ENCODE measurements at regions not wholly inside any gene's neighbourhood (a gene's known extent, or its start where the extent isn't known, plus 50 kb on each side); places are given as distances from the start of the nearest gene placed in this dataset.

GRCh38 chr10:8318956-8319355 lies 264.5 kb downstream of the GATA3 start:
- H3K4me3 ChIP-seq (ENCODE audit: low read length in 2 of 2) = no peak overlapping the region
- WGBS, 2 donors (ENCODE audit: extremely low coverage in 2 of 2, insufficient read length in 2 of 2, insufficient replicate concordance in 1 of 2) = no CpG with 5 or more reads among the region's 2 CpGs
- H3K79me1 ChIP-seq (ENCODE audit: low read depth, low read length) = no peaks in the 10 kb centered on the region

GRCh38 chr10:8319704-8320103 lies 265.2 kb downstream of the GATA3 start:
- no peak overlapping the region for H3K23ac ChIP-seq (ENCODE audit: low read depth, low read length, poor library complexity)
- H3K9me3 ChIP-seq (replicated peaks in 1 of 2; ENCODE audit: control insufficient read depth in 2 of 2, insufficient read depth in 1 of 2, low read depth in 1 of 2, low read length in 2 of 2) = no peaks in the 10 kb centered on the region
- no peak overlapping the region for H2BK12ac ChIP-seq (ENCODE audit: low read length)
- H3K18ac ChIP-seq (ENCODE audit: low read length) = no peak overlapping the region
- no peak overlapping the region for H4K91ac ChIP-seq (ENCODE audit: low read depth, low read length, poor library complexity)
- H3K27ac ChIP-seq (replicated peaks; ENCODE audit: low read length) = no peak overlapping the region
- H2AK5ac ChIP-seq (ENCODE audit: low read depth, low read length) = no peak overlapping the region
- no peak overlapping the region for H2BK120ac ChIP-seq (ENCODE audit: low read depth, low read length)
- no peaks in the 10 kb centered on the region for H3K27me3 ChIP-seq (ENCODE audit: control insufficient read depth in 3 of 3, insufficient read depth in 3 of 3, low read depth in 1 of 3, low read length in 3 of 3)
- H3K4me1 ChIP-seq (ENCODE audit: control insufficient read depth in 2 of 2, insufficient read depth in 1 of 2, low read depth in 1 of 2, low read length in 2 of 2) = peaks cover 0 to 4% of the 10 kb centered on the region in 2 donors
- H3K4ac ChIP-seq (ENCODE audit: low read length) = no peak overlapping the region
- no peak overlapping the region for H2BK5ac ChIP-seq (ENCODE audit: low read length)
- H2AFZ ChIP-seq (ENCODE audit: low read length) = no peak overlapping the region
- H3K4me3 ChIP-seq (ENCODE audit: low read length in 2 of 2) = no peak overlapping the region
- H3K14ac ChIP-seq (ENCODE audit: low read length) = no peak overlapping the region
- no peak overlapping the region for H3K9ac ChIP-seq (ENCODE audit: low read depth, low read length, poor library complexity)
- H4K8ac ChIP-seq (ENCODE audit: low read depth, low read length) = no peak overlapping the region
- no peak for DNase-seq (ENCODE audit: low spot score)
- no peak overlapping the region for H2BK15ac ChIP-seq (ENCODE audit: low read length)
- H3K4me2 ChIP-seq (ENCODE audit: insufficient read depth, low read length, poor library complexity, severe bottlenecking) = no peak overlapping the region
- H3K36me3 ChIP-seq (replicated peaks in 1 of 2; ENCODE audit: control insufficient read depth in 2 of 2, insufficient read depth in 2 of 2, low read length in 2 of 2) = no peaks in the 10 kb centered on the region
- no peaks in the 10 kb centered on the region for H3K79me1 ChIP-seq (ENCODE audit: low read depth, low read length)

More at GRCh38 chr10:8318956-8319355, 264.5 kb downstream of the GATA3 start:
- H3K14ac ChIP-seq (ENCODE audit: low read length) = no peak overlapping the region
- peaks cover 0 to 4% of the 10 kb centered on the region in 2 donors for H3K4me1 ChIP-seq (ENCODE audit: control insufficient read depth in 2 of 2, insufficient read depth in 1 of 2, low read depth in 1 of 2, low read length in 2 of 2)
- no peak overlapping the region for H3K4me2 ChIP-seq (ENCODE audit: insufficient read depth, low read length, poor library complexity, severe bottlenecking)
- no peaks in the 10 kb centered on the region for H3K36me3 ChIP-seq (replicated peaks in 1 of 2; ENCODE audit: control insufficient read depth in 2 of 2, insufficient read depth in 2 of 2, low read length in 2 of 2)
- H2BK15ac ChIP-seq (ENCODE audit: low read length) = no peak overlapping the region
- no peak overlapping the region for H2AFZ ChIP-seq (ENCODE audit: low read length)
- H2AK5ac ChIP-seq (ENCODE audit: low read depth, low read length) = no peak overlapping the region
- H4K8ac ChIP-seq (ENCODE audit: low read depth, low read length) = no peak overlapping the region
- H3K27me3 ChIP-seq (ENCODE audit: control insufficient read depth in 3 of 3, insufficient read depth in 3 of 3, low read depth in 1 of 3, low read length in 3 of 3) = no peaks in the 10 kb centered on the region
- no peak overlapping the region for H3K18ac ChIP-seq (ENCODE audit: low read length)
- H2BK5ac ChIP-seq (ENCODE audit: low read length) = no peak overlapping the region
- H3K9ac ChIP-seq (ENCODE audit: low read depth, low read length, poor library complexity) = no peak overlapping the region
- H3K23ac ChIP-seq (ENCODE audit: low read depth, low read length, poor library complexity) = no peak overlapping the region
- no peaks in the 10 kb centered on the region for H3K9me3 ChIP-seq (replicated peaks in 1 of 2; ENCODE audit: control insufficient read depth in 2 of 2, insufficient read depth in 1 of 2, low read depth in 1 of 2, low read length in 2 of 2)
- H4K91ac ChIP-seq (ENCODE audit: low read depth, low read length, poor library complexity) = no peak overlapping the region
- H3K27ac ChIP-seq (replicated peaks; ENCODE audit: low read length) = no peak overlapping the region
- DNase-seq (ENCODE audit: low spot score) = no peak
- H2BK120ac ChIP-seq (ENCODE audit: low read depth, low read length) = no peak overlapping the region
- no peak overlapping the region for H3K4ac ChIP-seq (ENCODE audit: low read length)
- no peak overlapping the region for H2BK12ac ChIP-seq (ENCODE audit: low read length)

GRCh38 chr10:8321990-8322389 lies 267.5 kb downstream of the GATA3 start:
- no peak overlapping the region for H3K23ac ChIP-seq (ENCODE audit: low read depth, low read length, poor library complexity)
- no peak overlapping the region for H2BK15ac ChIP-seq (ENCODE audit: low read length)
- no peak overlapping the region for H4K8ac ChIP-seq (ENCODE audit: low read depth, low read length)
- no peak overlapping the region for H4K91ac ChIP-seq (ENCODE audit: low read depth, low read length, poor library complexity)
- no peaks in the 10 kb centered on the region for H3K79me1 ChIP-seq (ENCODE audit: low read depth, low read length)
- no peak overlapping the region for H3K9ac ChIP-seq (ENCODE audit: low read depth, low read length, poor library complexity)
- H2AFZ ChIP-seq (ENCODE audit: low read length) = no peak overlapping the region
- H2AK5ac ChIP-seq (ENCODE audit: low read depth, low read length) = no peak overlapping the region
- no peak overlapping the region for H3K4ac ChIP-seq (ENCODE audit: low read length)
- no peaks in the 10 kb centered on the region for H3K36me3 ChIP-seq (replicated peaks in 1 of 2; ENCODE audit: control insufficient read depth in 2 of 2, insufficient read depth in 2 of 2, low read length in 2 of 2)
- H3K4me1 ChIP-seq (ENCODE audit: control insufficient read depth in 2 of 2, insufficient read depth in 1 of 2, low read depth in 1 of 2, low read length in 2 of 2) = peaks cover 0 to 4% of the 10 kb centered on the region in 2 donors
- H3K4me2 ChIP-seq (ENCODE audit: insufficient read depth, low read length, poor library complexity, severe bottlenecking) = no peak overlapping the region
- no CpG with 5 or more reads among the region's 2 CpGs for WGBS, 2 donors (ENCODE audit: extremely low coverage in 2 of 2, insufficient read length in 2 of 2, insufficient replicate concordance in 1 of 2)
- no peak for DNase-seq (ENCODE audit: low spot score)
- H2BK12ac ChIP-seq (ENCODE audit: low read length) = no peak overlapping the region
- H3K27me3 ChIP-seq (ENCODE audit: control insufficient read depth in 3 of 3, insufficient read depth in 3 of 3, low read depth in 1 of 3, low read length in 3 of 3) = no peaks in the 10 kb centered on the region
- H3K27ac ChIP-seq (replicated peaks; ENCODE audit: low read length) = no peak overlapping the region
- H3K4me3 ChIP-seq (ENCODE audit: low read length in 2 of 2) = no peak overlapping the region
- no peak overlapping the region for H2BK120ac ChIP-seq (ENCODE audit: low read depth, low read length)
- no peak overlapping the region for H3K14ac ChIP-seq (ENCODE audit: low read length)
- no peaks in the 10 kb centered on the region for H3K9me3 ChIP-seq (replicated peaks in 1 of 2; ENCODE audit: control insufficient read depth in 2 of 2, insufficient read depth in 1 of 2, low read depth in 1 of 2, low read length in 2 of 2)
- H2BK5ac ChIP-seq (ENCODE audit: low read length) = no peak overlapping the region
- H3K18ac ChIP-seq (ENCODE audit: low read length) = no peak overlapping the region

- Histone ChIP-seq H2BK5ac (ENCODE audit: low read length) (no peak overlapping the region), H3K79me1 (ENCODE audit: low read depth, low read length) (no peaks in the 10 kb centered on the region), H2BK12ac (ENCODE audit: low read length) (no peak overlapping the region), H3K36me3 (replicated peaks in 1 of 2; ENCODE audit: control insufficient read depth in 2 of 2, insufficient read depth in 2 of 2, low read length in 2 of 2) (no peaks in the 10 kb centered on the region), H2BK15ac (ENCODE audit: low read length) (no peak overlapping the region), H3K14ac (ENCODE audit: low read length) (no peak overlapping the region), H4K91ac (ENCODE audit: low read depth, low read length, poor library complexity) (no peak overlapping the region), H3K4me1 (ENCODE audit: control insufficient read depth in 2 of 2, insufficient read depth in 1 of 2, low read depth in 1 of 2, low read length in 2 of 2) (peaks cover 0 to 4% of the 10 kb centered on the region in 2 donors), H3K4me2 (ENCODE audit: insufficient read depth, low read length, poor library complexity, severe bottlenecking) (no peak overlapping the region), H3K4me3 (ENCODE audit: low read length in 2 of 2) (no peak overlapping the region), H3K4ac (ENCODE audit: low read length) (no peak overlapping the region), H2AFZ (ENCODE audit: low read length) (no peak overlapping the region), H3K9me3 (replicated peaks in 1 of 2; ENCODE audit: control insufficient read depth in 2 of 2, insufficient read depth in 1 of 2, low read depth in 1 of 2, low read length in 2 of 2) (no peaks in the 10 kb centered on the region), H3K27ac (replicated peaks; ENCODE audit: low read length) (no peak overlapping the region), H2BK120ac (ENCODE audit: low read depth, low read length) (no peak overlapping the region), H4K8ac (ENCODE audit: low read depth, low read length) (no peak overlapping the region), H3K18ac (ENCODE audit: low read length) (no peak overlapping the region), H3K9ac (ENCODE audit: low read depth, low read length, poor library complexity) (no peak overlapping the region), H3K23ac (ENCODE audit: low read depth, low read length, poor library complexity) (no peak overlapping the region), H2AK5ac (ENCODE audit: low read depth, low read length) (no peak overlapping the region), H3K27me3 (ENCODE audit: control insufficient read depth in 3 of 3, insufficient read depth in 3 of 3, low read depth in 1 of 3, low read length in 3 of 3) (no peaks in the 10 kb centered on the region)
- DNase-seq (ENCODE audit: low spot score) = no peak
- WGBS, 2 donors (ENCODE audit: extremely low coverage in 2 of 2, insufficient read length in 2 of 2, insufficient replicate concordance in 1 of 2) = no CpG with 5 or more reads among the region's 3 CpGs
These were observed 269.1 kb downstream of the GATA3 start for GRCh38 chr10:8323428-8324054.

Measured in neuronal stem cell (in vitro differentiated cells).